ENCODE measurements at regions not wholly inside any gene's neighbourhood (a gene's known extent, or its start where the extent isn't known, plus 50 kb on each side); places are given as distances from the start of the nearest gene placed in this dataset.

DNA sequence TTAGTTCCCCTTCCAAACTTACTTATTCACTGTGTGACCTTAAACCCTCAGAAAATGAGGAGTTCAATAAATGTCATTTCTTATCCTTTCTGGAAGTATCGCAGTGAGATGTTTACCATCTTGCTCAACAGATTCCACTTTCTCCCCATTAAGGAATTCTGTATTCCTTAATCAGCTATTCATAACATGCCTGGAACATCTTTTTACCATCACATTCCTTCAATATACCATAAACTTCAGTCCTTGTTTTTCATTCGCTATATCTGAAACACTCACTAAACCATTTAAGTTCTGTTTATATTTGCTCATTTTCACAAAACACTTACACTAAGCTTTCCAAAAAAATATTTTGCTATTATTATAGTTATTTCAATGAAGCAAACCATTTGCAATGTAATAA lies 1158.6 kb downstream of the CDH12 start:
- no peak for DNase-seq (ENCODE audit: low spot score)

GRCh38 chr5:21693591-21693990 lies 1159.6 kb downstream of the CDH12 start:
- DNase-seq (ENCODE audit: low spot score): no peak

GRCh38 chr5:21689587-21689986 lies 1163.6 kb downstream of the CDH12 start:
- DNase-seq (ENCODE audit: low spot score): no peak

- DNase-seq (ENCODE audit: low spot score): no peak
These were observed 1164.5 kb downstream of the CDH12 start for GRCh38 chr5:21688655-21689054.

DNA sequence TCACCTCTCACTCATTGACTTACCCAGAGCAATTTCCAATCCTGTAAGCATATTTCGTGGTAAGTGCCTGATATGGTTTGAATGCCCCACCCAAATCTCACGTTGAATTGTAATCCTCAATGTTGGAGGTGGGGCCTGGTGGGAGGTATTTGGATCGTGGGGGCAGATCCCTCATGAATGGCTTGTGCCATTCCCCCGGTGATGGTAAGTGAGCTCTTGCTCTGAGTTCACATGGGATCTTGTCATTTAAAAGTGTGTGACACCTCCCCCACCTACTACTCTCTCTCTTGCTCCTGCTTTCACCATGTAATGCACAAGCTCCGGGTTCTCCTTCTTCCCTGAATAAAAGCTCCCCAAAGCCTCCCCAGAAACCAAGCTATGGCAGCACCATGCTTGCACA lies 1165.5 kb downstream of the CDH12 start:
- no peak for DNase-seq (ENCODE audit: low spot score)

DNA sequence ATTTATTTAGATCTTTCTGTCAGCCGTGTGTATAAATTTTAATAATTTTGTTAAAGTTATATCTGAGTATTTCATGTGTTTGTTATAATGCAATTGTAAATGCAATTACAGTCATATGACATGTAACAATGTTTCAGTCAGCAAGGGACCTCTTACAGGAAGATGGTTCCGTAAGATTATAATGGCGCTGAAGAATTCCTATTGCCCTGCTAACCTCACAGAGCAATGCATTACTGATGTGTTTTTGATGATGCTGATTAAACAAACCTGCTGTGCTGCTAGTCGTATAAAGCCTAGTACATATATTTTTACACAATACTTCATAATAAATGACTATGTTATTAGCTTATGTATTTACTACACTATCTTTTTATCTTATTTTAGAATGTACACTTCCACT lies 1166.4 kb downstream of the CDH12 start:
- no peak for DNase-seq (ENCODE audit: low spot score)

DNA sequence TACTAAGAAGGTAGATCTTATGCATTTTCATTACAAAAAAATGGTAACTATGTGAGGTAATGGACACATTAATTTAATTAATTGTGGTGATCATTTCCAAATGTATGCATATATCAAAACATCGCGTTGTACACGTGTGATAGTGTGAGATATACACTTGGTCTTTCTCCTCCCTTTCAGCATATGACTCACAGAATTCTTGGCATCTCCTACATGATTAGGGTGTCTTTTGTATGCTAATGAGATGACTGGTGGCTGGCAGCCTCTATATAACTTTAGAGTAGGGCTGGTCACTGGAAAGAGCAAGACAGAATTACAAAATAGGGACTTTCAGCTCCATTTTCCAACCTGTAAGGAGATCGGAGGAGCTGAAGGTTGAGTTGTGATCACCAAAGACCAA lies 1167.6 kb downstream of the CDH12 start:
- no peak for DNase-seq (ENCODE audit: low spot score)

DNA sequence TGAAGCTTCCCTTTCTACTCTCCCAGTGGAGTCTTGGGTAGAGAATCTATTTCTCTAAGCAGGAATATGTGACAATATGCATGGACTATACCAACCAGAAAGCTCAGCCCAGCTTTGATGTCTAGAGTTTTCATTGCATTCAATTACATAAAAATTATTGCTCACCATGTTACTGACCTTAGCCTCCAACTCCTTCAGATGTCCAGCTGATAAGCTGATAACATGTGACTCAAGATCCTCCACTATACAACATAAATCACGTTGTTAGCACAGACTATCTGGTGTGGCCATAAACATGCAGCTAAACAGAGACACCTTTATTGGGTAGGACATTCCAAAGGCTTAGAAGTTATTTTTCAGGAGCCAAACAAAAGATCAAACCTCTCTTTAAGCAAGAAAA lies 1168.2 kb downstream of the CDH12 start:
- no peak for DNase-seq (ENCODE audit: low spot score)

- no peak for DNase-seq (ENCODE audit: low spot score)
These were observed 1171.2 kb downstream of the CDH12 start for GRCh38 chr5:21681911-21682310.

- DNase-seq (ENCODE audit: low spot score): no peak
These were observed 1172.5 kb downstream of the CDH12 start for GRCh38 chr5:21680641-21681040.

GRCh38 chr5:21680196-21680595 lies 1172.9 kb downstream of the CDH12 start:
- peak; percentile 13 for DNase-seq (ENCODE audit: low spot score)

DNA sequence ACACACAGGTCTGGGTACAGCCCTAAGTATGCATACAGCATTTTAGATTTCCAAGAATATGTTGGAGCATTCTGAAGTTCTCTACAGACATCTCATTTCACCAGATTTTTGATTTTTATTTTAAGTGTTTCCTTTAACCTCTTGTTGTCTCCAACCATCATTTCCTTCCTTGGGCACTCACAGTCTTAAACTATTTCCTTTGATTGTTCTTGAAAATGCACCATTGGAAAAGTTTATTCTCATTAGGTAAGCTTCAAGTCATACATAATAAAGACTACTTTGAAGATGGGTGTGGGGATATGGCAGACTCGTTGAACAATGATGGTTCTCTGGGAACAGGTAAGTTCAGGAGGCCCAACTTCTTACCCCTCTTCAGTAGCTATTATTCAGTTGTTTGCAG lies 1174.6 kb downstream of the CDH12 start:
- no peak for DNase-seq (ENCODE audit: low spot score)

- no peak for DNase-seq (ENCODE audit: low spot score)
These were observed 1180.2 kb downstream of the CDH12 start for GRCh38 chr5:21672911-21673310.

- DNase-seq (ENCODE audit: low spot score): no peak
These were observed 1180.8 kb downstream of the CDH12 start for GRCh38 chr5:21672360-21672759.

GRCh38 chr5:21665524-21665923 lies 1187.6 kb downstream of the CDH12 start:
- DNase-seq (ENCODE audit: low spot score): no peak

DNA sequence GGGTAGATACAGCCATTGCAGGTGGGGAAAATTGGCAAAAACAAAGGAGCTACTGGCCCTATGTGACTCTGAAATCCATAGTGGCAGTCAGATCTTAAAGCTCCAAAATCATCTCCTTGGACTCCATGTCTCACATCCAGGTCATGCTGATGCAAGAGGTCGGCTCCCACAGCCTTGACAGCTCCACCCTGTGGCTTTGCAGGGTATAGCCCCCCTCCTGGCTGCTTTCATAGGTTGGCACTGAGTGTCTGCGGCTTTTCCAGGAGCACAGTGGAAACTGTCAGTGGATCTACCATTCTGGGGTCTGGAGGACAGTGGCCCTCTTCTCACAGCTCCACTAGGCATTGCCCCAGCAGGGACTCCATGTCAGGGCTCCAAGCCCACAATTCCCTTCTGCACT lies 1190.1 kb downstream of the CDH12 start:
- no peak for DNase-seq (ENCODE audit: low spot score)

DNA sequence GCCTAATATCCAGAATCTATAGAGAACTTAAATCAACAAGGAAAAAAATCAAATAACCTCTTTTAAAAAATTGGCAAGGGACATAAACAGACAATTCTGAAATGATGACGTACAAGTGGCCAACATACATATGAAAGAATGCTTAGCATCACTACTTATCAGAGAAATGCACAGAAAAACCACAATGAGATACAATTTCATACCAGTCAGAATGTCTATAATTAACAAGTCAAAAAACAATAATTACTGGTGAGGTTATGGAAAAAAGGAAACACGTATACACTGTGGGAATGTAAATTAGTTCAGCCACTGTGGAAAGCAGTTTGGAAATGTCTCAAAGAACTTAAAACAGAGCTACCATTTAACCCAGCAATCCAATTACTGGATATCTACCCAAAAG lies 1192.0 kb downstream of the CDH12 start:
- no peak for DNase-seq (ENCODE audit: low spot score)

DNA sequence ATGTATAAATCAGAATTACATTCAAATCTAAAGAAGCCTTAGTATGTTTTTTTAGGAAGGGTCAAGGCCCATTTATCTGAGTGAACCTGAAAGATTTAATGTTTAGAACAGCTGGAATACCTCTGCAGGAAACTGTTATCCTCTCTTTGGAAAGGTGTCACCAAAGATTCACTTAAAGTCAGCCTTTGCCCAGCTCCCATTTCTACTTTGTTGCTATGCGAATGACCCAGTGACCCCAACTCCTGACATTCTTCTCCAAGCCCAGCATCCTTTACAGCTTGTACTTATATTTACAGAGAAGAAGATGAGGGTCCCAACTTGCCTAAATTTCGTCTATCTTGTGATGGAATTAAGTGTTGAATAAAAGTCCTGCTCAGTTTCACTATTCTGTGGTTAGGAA lies 1198.6 kb downstream of the CDH12 start:
- no peak for DNase-seq (ENCODE audit: low spot score)

- no peak for DNase-seq (ENCODE audit: low spot score)
These were observed 1203.2 kb downstream of the CDH12 start for GRCh38 chr5:21649969-21650368.

DNA sequence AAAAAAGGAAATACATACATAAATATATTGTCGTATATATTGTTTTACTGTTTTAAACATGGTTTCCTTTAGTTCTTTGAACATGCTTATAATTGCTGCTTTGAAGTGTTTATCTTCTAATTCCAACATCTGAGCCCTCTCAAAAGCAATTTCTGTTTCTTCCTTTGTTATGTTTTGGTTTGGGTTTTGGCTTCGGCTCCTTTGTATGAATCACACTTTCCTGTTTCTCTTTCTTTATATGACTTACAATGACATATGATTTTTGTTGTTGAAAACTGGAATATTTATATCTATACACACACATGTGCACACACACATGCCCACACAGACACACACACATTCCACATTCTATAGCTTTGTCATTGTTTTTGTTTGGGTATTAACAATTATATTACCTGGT lies 1206.7 kb downstream of the CDH12 start:
- DNase-seq (ENCODE audit: low spot score): no peak

DNA sequence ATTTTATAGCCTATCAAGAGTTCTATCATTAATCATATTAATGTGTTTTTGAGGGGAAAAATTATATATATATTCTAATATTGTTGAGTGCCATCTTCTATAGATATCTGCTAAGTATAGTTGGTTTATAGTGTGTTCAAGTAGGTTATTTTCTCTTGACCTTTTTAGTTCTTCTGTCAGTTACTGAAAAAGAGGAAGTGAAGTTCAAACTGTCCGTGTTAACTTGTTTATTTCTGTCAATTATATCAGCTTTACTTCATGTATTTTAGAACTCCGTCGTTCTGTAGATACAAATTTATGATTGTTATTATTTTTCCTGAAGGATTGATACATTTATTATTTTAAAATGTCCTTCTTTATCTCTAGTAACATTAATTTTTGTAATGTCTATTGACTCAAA lies 1209.1 kb downstream of the CDH12 start:
- no peak for DNase-seq (ENCODE audit: low spot score)

DNA sequence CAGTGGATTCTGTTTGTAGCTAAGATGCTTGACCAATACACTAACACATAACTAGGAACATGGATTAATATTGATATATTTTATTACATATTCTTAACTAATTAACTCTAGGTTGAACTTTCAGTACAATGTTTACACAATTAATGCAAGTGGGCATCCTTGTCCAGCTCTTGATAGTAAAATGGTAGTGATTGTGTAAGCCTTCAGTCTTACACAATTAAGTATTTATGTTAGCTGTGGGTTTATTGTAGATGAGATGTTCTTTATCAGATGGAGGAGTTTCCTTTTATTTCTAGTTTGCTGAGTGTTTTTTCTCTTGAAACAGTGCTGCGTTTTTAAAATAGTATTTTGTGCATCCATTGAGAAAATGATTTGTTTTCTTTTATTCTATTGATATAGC lies 1210.8 kb downstream of the CDH12 start:
- no peak for DNase-seq (ENCODE audit: low spot score)

GRCh38 chr5:21623831-21624230 lies 1229.3 kb downstream of the CDH12 start:
- DNase-seq (ENCODE audit: low spot score): no peak

DNA sequence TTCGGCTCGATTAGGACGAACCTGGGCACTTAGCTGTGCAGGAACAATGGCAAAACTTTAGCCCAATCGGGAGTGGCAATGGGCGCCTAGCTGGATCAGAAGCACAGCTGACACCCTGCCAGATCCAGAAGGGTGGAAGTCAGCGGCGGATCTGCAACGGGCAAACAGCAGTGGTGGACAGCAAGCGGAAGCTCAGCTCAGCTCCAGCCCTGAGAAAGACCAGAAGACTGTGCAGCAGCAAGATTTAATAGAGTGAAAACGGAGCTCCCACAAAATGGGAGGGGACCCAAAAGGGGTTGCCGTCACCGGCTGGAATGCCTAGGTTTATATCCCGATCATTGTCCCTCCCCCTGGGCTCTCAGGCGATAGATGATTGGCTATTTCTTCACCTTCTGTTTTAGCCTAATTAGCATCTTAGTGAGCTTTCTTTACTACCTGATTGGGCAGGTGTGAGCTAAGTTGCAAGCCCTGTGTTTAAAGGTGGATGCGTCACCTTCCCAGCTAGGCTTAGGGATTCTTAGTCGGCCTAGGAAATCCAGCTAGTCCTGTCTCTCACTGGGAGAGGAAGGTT lies 1237.9 kb downstream of the CDH12 start:
- DNase-seq (ENCODE audit: low spot score): no peak

DNA sequence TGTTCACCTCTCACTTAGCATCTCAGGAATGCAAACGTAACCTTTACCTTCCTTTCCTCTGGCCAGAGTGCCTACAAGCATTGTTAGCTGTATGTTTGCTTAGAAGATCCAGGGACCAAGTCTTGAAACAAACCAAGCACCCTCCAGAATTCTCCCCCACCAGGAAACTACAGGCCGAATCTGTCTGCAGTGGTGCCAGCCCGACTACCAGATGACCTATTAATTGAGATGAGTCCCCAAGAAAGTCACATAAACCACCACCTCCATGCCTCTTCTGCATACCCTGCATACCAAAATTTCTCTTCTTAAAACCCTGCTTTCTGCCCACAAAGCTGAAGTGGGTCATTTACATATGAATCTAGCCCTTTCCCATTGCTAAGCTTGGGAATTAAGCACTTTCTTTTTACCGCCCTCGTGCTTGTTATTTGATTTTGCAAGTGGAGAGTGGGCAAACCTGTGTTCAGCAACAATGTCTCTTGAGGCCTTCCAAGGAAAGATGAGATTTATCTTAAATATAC lies 1239.1 kb downstream of the CDH12 start:
- DNase-seq (ENCODE audit: low spot score): no peak

Measured in AG20443 (cell line).